Right hindlimb (tissue), 1 donor: ENCODE measurements at regions not wholly inside any gene's neighbourhood (a gene's known extent, or its start where the extent isn't known, plus 50 kb on each side); places are given as distances from the start of the nearest gene placed in this dataset.
A peak's percentile ranks its signal among the peaks of the same experiment; 100 is the strongest.
"Not testable (repeated sequence)": the region's sequence is repeated elsewhere in the genome, so short reads cannot be mapped to it uniquely, and the experiment has no call there.

Experiments
- DNase-seq: peaks from one replicate; pipeline ENCODE4 v3.0.0-alpha.2; 2018

- no peak for DNase-seq
These were observed 673.6 kb upstream of the INTU start for GRCh38 chr4:126959056-126959745.

- DNase-seq, result no peak
These were observed 672.0 kb upstream of the INTU start for GRCh38 chr4:126960760-126961159.

- DNase-seq, result no peak
These were observed 671.1 kb upstream of the INTU start for GRCh38 chr4:126961661-126962060.

- DNase-seq, result no peak
These were observed 666.9 kb upstream of the INTU start for GRCh38 chr4:126965877-126966276.

GRCh38 chr4:126969360-126970235 is 663.2 kb upstream of the INTU start:
- peak; percentile 66 for DNase-seq

GRCh38 chr4:126973201-126973600 is 659.6 kb upstream of the INTU start:
- DNase-seq, result no peak

GRCh38 chr4:126976850-126977632 is 655.7 kb upstream of the INTU start:
- DNase-seq, result peak; percentile 23

- no peak for DNase-seq
These were observed 646.8 kb upstream of the INTU start for GRCh38 chr4:126986005-126986404.

- DNase-seq, result no peak
These were observed 645.9 kb upstream of the INTU start for GRCh38 chr4:126986828-126987227.

GRCh38 chr4:126991965-126992364 is 640.8 kb upstream of the INTU start:
- DNase-seq, result no peak

GRCh38 chr4:126992910-126993309 is 639.8 kb upstream of the INTU start:
- DNase-seq, result no peak

GRCh38 chr4:126993351-126993750 is 639.4 kb upstream of the INTU start:
- DNase-seq, result no peak

- DNase-seq, result no peak
These were observed 637.5 kb upstream of the INTU start for GRCh38 chr4:126995235-126995634.

GRCh38 chr4:127000110-127000509 is 632.6 kb upstream of the INTU start:
- no peak for DNase-seq

- no peak for DNase-seq
These were observed 631.9 kb upstream of the INTU start for GRCh38 chr4:127000846-127001245.

GRCh38 chr4:127001933-127002332 is 630.8 kb upstream of the INTU start:
- no peak for DNase-seq

- peak; percentile 54 for DNase-seq
These were observed 626.3 kb upstream of the INTU start for GRCh38 chr4:127006446-127006877.

GRCh38 chr4:127007305-127007704 is 625.5 kb upstream of the INTU start:
- no peak for DNase-seq

GRCh38 chr4:127012549-127012948 is 620.2 kb upstream of the INTU start:
- DNase-seq, result no peak

- peak; percentile 24 for DNase-seq
These were observed 617.1 kb upstream of the INTU start for GRCh38 chr4:127015667-127016117.

GRCh38 chr4:127018381-127018780 is 614.4 kb upstream of the INTU start:
- DNase-seq, result no peak

- not testable (repeated sequence) for DNase-seq
These were observed 611.9 kb upstream of the INTU start for GRCh38 chr4:127020831-127021230.

- DNase-seq, result no peak
These were observed 596.5 kb upstream of the INTU start for GRCh38 chr4:127036296-127036695.
